BLaER1 (cell line): ENCODE measurements at regions not wholly inside any gene's neighbourhood (a gene's known extent, or its start where the extent isn't known, plus 50 kb on each side); places are given as distances from the start of the nearest gene placed in this dataset.

Source experiments
- H3K27ac ChIP-seq: shearing (Covaris generic); formaldehyde crosslinking; 2 replicates; pipeline ENCODE4 v1.8.1; 2022
- H3K27me3 ChIP-seq: shearing (Covaris generic); formaldehyde crosslinking; 2 replicates; pipeline ENCODE4 v1.8.1; 2022
- H3K36me3 ChIP-seq: shearing (Covaris generic); formaldehyde crosslinking; 2 replicates; pipeline ENCODE4 v1.8.1; 2022
- H3K4me1 ChIP-seq: shearing (Covaris generic); formaldehyde crosslinking; 2 replicates; pipeline ENCODE4 v1.8.1; 2022
- H3K4me2 ChIP-seq: shearing (Covaris generic); formaldehyde crosslinking; 2 replicates; pipeline ENCODE4 v1.8.1; 2022
- H3K4me3 ChIP-seq: shearing (Covaris generic); formaldehyde crosslinking; 2 replicates; pipeline ENCODE4 v1.8.1; 2022
- H3K9ac ChIP-seq: shearing (Covaris generic); formaldehyde crosslinking; 2 replicates; pipeline ENCODE4 v1.8.1; 2022
- H3K9me3 ChIP-seq: shearing (Covaris generic); formaldehyde crosslinking; 2 replicates; pipeline ENCODE4 v1.8.1; 2022
- H4K20me1 ChIP-seq: shearing (Covaris generic); formaldehyde crosslinking; 2 replicates; pipeline ENCODE4 v1.8.1; 2022
- Cebpa-rat ChIP-seq: shearing (Covaris generic); IDR thresholded peaks from 2 replicates; pipeline ENCODE4 v1.8.1; 2022

GRCh38 chr6:137697267-137697938, 169.7 kb upstream of the TNFAIP3 start:
- H3K27ac ChIP-seq, result peak overlapping the region; percentile 86
- peaks cover 87% of the 10 kb centered on the region for H3K4me1 ChIP-seq
- peak overlapping the region; percentile 74 for H3K4me2 ChIP-seq
- H3K4me3 ChIP-seq, result no peak overlapping the region
- no peak overlapping the region; the same call in 1 of the 2 replicates for H3K9ac ChIP-seq
- no peak for TF ChIP-seq Cebpa-rat
- H4K20me1 ChIP-seq, result no peaks in the 10 kb centered on the region
- no peaks in the 10 kb centered on the region for H3K9me3 ChIP-seq
- no peaks in the 10 kb centered on the region for H3K27me3 ChIP-seq
- H3K36me3 ChIP-seq, result no peaks in the 10 kb centered on the region

- Histone ChIP-seq H3K36me3 (no peaks in the 10 kb centered on the region), H3K4me2 (peak overlapping the region; percentile 74), H3K27me3 (no peaks in the 10 kb centered on the region), H3K4me3 (0 out of 2 replicates have a peak overlapping the region, but pooled peaks have one; percentile 9), H3K4me1 (peaks cover 90% of the 10 kb centered on the region), H3K9me3 (no peaks in the 10 kb centered on the region), H3K27ac (peak overlapping the region; percentile 86), H3K9ac (peak overlapping the region; percentile 54; the same call in 1 of the 2 replicates), H4K20me1 (no peaks in the 10 kb centered on the region)
- TF ChIP-seq Cebpa-rat, result peak; percentile 71; the same call in 1 of the 2 replicates
These were observed 168.4 kb upstream of the TNFAIP3 start for GRCh38 chr6:137698636-137699030.

- no peak for TF ChIP-seq Cebpa-rat
- Histone ChIP-seq H3K4me1 (peaks cover 93% of the 10 kb centered on the region), H3K4me2 (peak overlapping the region; percentile 74), H3K36me3 (no peaks in the 10 kb centered on the region), H3K9ac (peak overlapping the region; percentile 54), H4K20me1 (no peaks in the 10 kb centered on the region), H3K27ac (peak overlapping the region; percentile 86), H3K4me3 (0 out of 2 replicates have a peak overlapping the region, but pooled peaks have one; percentile 9), H3K27me3 (no peaks in the 10 kb centered on the region), H3K9me3 (no peaks in the 10 kb centered on the region)
These were observed 167.9 kb upstream of the TNFAIP3 start for GRCh38 chr6:137699031-137699683.

- H3K4me1 ChIP-seq, result peaks cover 95% of the 10 kb centered on the region
- TF ChIP-seq Cebpa-rat, result no peak
- H3K9ac ChIP-seq, result peak overlapping the region; percentile 54; the same call in 1 of the 2 replicates
- H3K9me3 ChIP-seq, result no peaks in the 10 kb centered on the region
- H3K27ac ChIP-seq, result peak overlapping the region; percentile 86
- H3K4me2 ChIP-seq, result peak overlapping the region; percentile 74
- H3K4me3 ChIP-seq, result no peak overlapping the region
- H4K20me1 ChIP-seq, result no peaks in the 10 kb centered on the region
- H3K36me3 ChIP-seq, result no peaks in the 10 kb centered on the region
- H3K27me3 ChIP-seq, result no peaks in the 10 kb centered on the region
These were observed 166.9 kb upstream of the TNFAIP3 start for GRCh38 chr6:137700161-137700560.

GRCh38 chr6:137700751-137701477, 166.1 kb upstream of the TNFAIP3 start:
- H3K4me2 ChIP-seq, result peak overlapping the region; percentile 74
- no peak for TF ChIP-seq Cebpa-rat

GRCh38 chr6:137701942-137702341, 165.1 kb upstream of the TNFAIP3 start:
- Histone ChIP-seq H4K20me1 (no peaks in the 10 kb centered on the region), H3K36me3 (no peaks in the 10 kb centered on the region), H3K4me2 (peak overlapping the region; percentile 74; the same call in 1 of the 2 replicates), H3K27me3 (no peaks in the 10 kb centered on the region), H3K9ac (no peak overlapping the region), H3K4me1 (peaks cover 95% of the 10 kb centered on the region), H3K27ac (peak overlapping the region; percentile 86), H3K4me3 (no peak overlapping the region), H3K9me3 (no peaks in the 10 kb centered on the region)
- TF ChIP-seq Cebpa-rat, result no peak

More at GRCh38 chr6:137700751-137701477, 166.1 kb upstream of the TNFAIP3 start:
- no peak overlapping the region for H3K4me3 ChIP-seq
- H3K9ac ChIP-seq, result no peak overlapping the region
- peaks cover 95% of the 10 kb centered on the region for H3K4me1 ChIP-seq
- peak overlapping the region; percentile 86 for H3K27ac ChIP-seq
- H3K9me3 ChIP-seq, result no peaks in the 10 kb centered on the region
- no peaks in the 10 kb centered on the region for H3K36me3 ChIP-seq
- H4K20me1 ChIP-seq, result no peaks in the 10 kb centered on the region
- H3K27me3 ChIP-seq, result no peaks in the 10 kb centered on the region

- H3K4me1 ChIP-seq, result peaks cover 95% of the 10 kb centered on the region
These were observed 164.2 kb upstream of the TNFAIP3 start for GRCh38 chr6:137702791-137703424.

GRCh38 chr6:137704802-137705159, 162.3 kb upstream of the TNFAIP3 start:
- Histone ChIP-seq H3K27me3 (no peaks in the 10 kb centered on the region), H4K20me1 (no peaks in the 10 kb centered on the region), H3K27ac (peak overlapping the region; percentile 66), H3K4me2 (peak overlapping the region; percentile 64), H3K4me1 (peaks cover 85% of the 10 kb centered on the region), H3K36me3 (no peaks in the 10 kb centered on the region), H3K4me3 (no peak overlapping the region), H3K9ac (peak overlapping the region; percentile 49), H3K9me3 (no peaks in the 10 kb centered on the region)
- no peak for TF ChIP-seq Cebpa-rat

More at GRCh38 chr6:137702791-137703424, 164.2 kb upstream of the TNFAIP3 start:
- H3K36me3 ChIP-seq, result no peaks in the 10 kb centered on the region
- H3K9me3 ChIP-seq, result no peaks in the 10 kb centered on the region
- H4K20me1 ChIP-seq, result no peaks in the 10 kb centered on the region
- H3K9ac ChIP-seq, result no peak overlapping the region
- no peak overlapping the region for H3K4me3 ChIP-seq
- H3K27me3 ChIP-seq, result no peaks in the 10 kb centered on the region
- no peak overlapping the region for H3K27ac ChIP-seq
- no peak for TF ChIP-seq Cebpa-rat
- H3K4me2 ChIP-seq, result peak overlapping the region; percentile 32; the same call in 1 of the 2 replicates

- Histone ChIP-seq H3K36me3 (no peaks in the 10 kb centered on the region), H3K9ac (peak overlapping the region; percentile 49), H3K4me3 (no peak overlapping the region), H3K27ac (peak overlapping the region; percentile 66), H3K9me3 (no peaks in the 10 kb centered on the region), H4K20me1 (no peaks in the 10 kb centered on the region), H3K27me3 (no peaks in the 10 kb centered on the region), H3K4me2 (peak overlapping the region; percentile 64), H3K4me1 (peaks cover 79% of the 10 kb centered on the region)
- no peak for TF ChIP-seq Cebpa-rat
These were observed 161.6 kb upstream of the TNFAIP3 start for GRCh38 chr6:137705160-137706082.
